IPS-20b (cell line): ENCODE measurements at regions not wholly inside any gene's neighbourhood (a gene's known extent, or its start where the extent isn't known, plus 50 kb on each side); places are given as distances from the start of the nearest gene placed in this dataset.

Source experiments
- H3K27ac ChIP-seq: one replicate; pipeline ENCODE4 v1.5.1; 2013; ENCODE audit warnings: low read length
- H3K27me3 ChIP-seq: 2 replicates; pipeline ENCODE4 v1.6.1; 2013; ENCODE audit warnings: mild to moderate bottlenecking, low read length, inconsistent platforms; ENCODE audit not compliant: insufficient read depth
- H3K36me3 ChIP-seq: 2 replicates; pipeline ENCODE4 v1.6.1; 2013; ENCODE audit warnings: low read depth, mild to moderate bottlenecking, inconsistent platforms, low read length, moderate library complexity; ENCODE audit not compliant: insufficient read depth
- H3K4me1 ChIP-seq: 2 replicates; pipeline ENCODE4 v1.6.1; 2013; ENCODE audit warnings: mild to moderate bottlenecking, control low read depth, inconsistent platforms, low read length, moderate library complexity; ENCODE audit not compliant: insufficient read depth
- H3K4me3 ChIP-seq: 2 replicates; pipeline ENCODE4 v1.5.1; 2013; ENCODE audit warnings: mild to moderate bottlenecking, low read length, inconsistent platforms
- H3K9ac ChIP-seq: 2 replicates; pipeline ENCODE4 v1.6.1; 2013; ENCODE audit warnings: low read depth, mild to moderate bottlenecking, inconsistent platforms, low read length, moderate library complexity
- H3K9me3 ChIP-seq: 2 replicates; pipeline ENCODE4 v1.6.1; 2013; ENCODE audit warnings: mild to moderate bottlenecking, low read depth, low read length, inconsistent platforms; ENCODE audit not compliant: insufficient read depth

- Histone ChIP-seq H3K27ac (no peak overlapping the region), H3K9me3 (peaks cover 6% of the 10 kb centered on the region; the same call in 1 of the 2 replicates), H3K9ac (no peak overlapping the region), H3K36me3 (no peaks in the 10 kb centered on the region), H3K4me3 (no peak overlapping the region), H3K27me3 (no peaks in the 10 kb centered on the region), H3K4me1 (no peaks in the 10 kb centered on the region)
Observed at GRCh38 chr2:21610304-21610703, 486.5 kb downstream of the TDRD15 start.

- Histone ChIP-seq H3K36me3 (no peaks in the 10 kb centered on the region), H3K27ac (no peak overlapping the region), H3K27me3 (no peaks in the 10 kb centered on the region), H3K9ac (no peak overlapping the region), H3K4me3 (no peak overlapping the region), H3K9me3 (peaks cover 4% of the 10 kb centered on the region; the same call in 1 of the 2 replicates), H3K4me1 (no peaks in the 10 kb centered on the region)
Observed at GRCh38 chr2:21617885-21618434, 494.2 kb downstream of the TDRD15 start.

GRCh38 chr2:21620771-21621170, 497.0 kb downstream of the TDRD15 start:
- H3K9me3 ChIP-seq = no peaks in the 10 kb centered on the region
- no peaks in the 10 kb centered on the region for H3K4me1 ChIP-seq
- H3K4me3 ChIP-seq = no peak overlapping the region
- no peak overlapping the region for H3K27ac ChIP-seq
- H3K27me3 ChIP-seq = no peaks in the 10 kb centered on the region
- no peak overlapping the region for H3K9ac ChIP-seq
- H3K36me3 ChIP-seq = no peaks in the 10 kb centered on the region

GRCh38 chr2:21627938-21628337, 504.2 kb downstream of the TDRD15 start:
- Histone ChIP-seq H3K9me3 (no peaks in the 10 kb centered on the region), H3K4me1 (no peaks in the 10 kb centered on the region), H3K9ac (no peak overlapping the region), H3K4me3 (no peak overlapping the region), H3K36me3 (no peaks in the 10 kb centered on the region), H3K27ac (no peak overlapping the region), H3K27me3 (no peaks in the 10 kb centered on the region)

- H3K4me3 ChIP-seq = no peak overlapping the region
- H3K36me3 ChIP-seq = no peaks in the 10 kb centered on the region
- H3K27me3 ChIP-seq = no peaks in the 10 kb centered on the region
- no peak overlapping the region for H3K27ac ChIP-seq
- 0 out of 2 replicates have a peak, but pooled peaks cover 2% of the 10 kb centered on the region for H3K4me1 ChIP-seq
- H3K9me3 ChIP-seq = no peaks in the 10 kb centered on the region
- no peak overlapping the region for H3K9ac ChIP-seq
Observed at GRCh38 chr2:21633015-21633414, 509.2 kb downstream of the TDRD15 start.

GRCh38 chr2:21633466-21633865, 509.7 kb downstream of the TDRD15 start:
- no peaks in the 10 kb centered on the region for H3K9me3 ChIP-seq
- no peak overlapping the region for H3K4me3 ChIP-seq
- H3K27ac ChIP-seq = no peak overlapping the region
- H3K36me3 ChIP-seq = no peaks in the 10 kb centered on the region
- 0 out of 2 replicates have a peak, but pooled peaks cover 2% of the 10 kb centered on the region for H3K4me1 ChIP-seq
- no peak overlapping the region for H3K9ac ChIP-seq
- H3K27me3 ChIP-seq = no peaks in the 10 kb centered on the region

- no peak overlapping the region for H3K9ac ChIP-seq
- H3K36me3 ChIP-seq = no peaks in the 10 kb centered on the region
- no peak overlapping the region for H3K27ac ChIP-seq
- no peak overlapping the region for H3K4me3 ChIP-seq
- 0 out of 2 replicates have a peak, but pooled peaks cover 2% of the 10 kb centered on the region for H3K4me1 ChIP-seq
- no peaks in the 10 kb centered on the region for H3K9me3 ChIP-seq
- H3K27me3 ChIP-seq = no peaks in the 10 kb centered on the region
Observed at GRCh38 chr2:21633911-21634310, 510.1 kb downstream of the TDRD15 start.

- H3K27ac ChIP-seq = no peak overlapping the region
- H3K27me3 ChIP-seq = no peaks in the 10 kb centered on the region
- no peaks in the 10 kb centered on the region for H3K9me3 ChIP-seq
- H3K9ac ChIP-seq = no peak overlapping the region
- H3K36me3 ChIP-seq = no peaks in the 10 kb centered on the region
- no peak overlapping the region for H3K4me3 ChIP-seq
- H3K4me1 ChIP-seq = peaks cover 15% of the 10 kb centered on the region
Observed at GRCh38 chr2:21640046-21640445, 516.3 kb downstream of the TDRD15 start.

- Histone ChIP-seq H3K27me3 (no peaks in the 10 kb centered on the region), H3K27ac (no peak overlapping the region), H3K36me3 (no peaks in the 10 kb centered on the region), H3K4me1 (peaks cover 15% of the 10 kb centered on the region), H3K9ac (no peak overlapping the region), H3K4me3 (peak overlapping the region; percentile 6; the same call in 1 of the 2 replicates), H3K9me3 (no peaks in the 10 kb centered on the region)
Observed at GRCh38 chr2:21642647-21643046, 518.9 kb downstream of the TDRD15 start.

GRCh38 chr2:21643180-21643579, 519.4 kb downstream of the TDRD15 start:
- H3K4me3 ChIP-seq = peak overlapping the region; percentile 6; the same call in 1 of the 2 replicates
- H3K27me3 ChIP-seq = no peaks in the 10 kb centered on the region
- no peak overlapping the region for H3K9ac ChIP-seq
- peaks cover 15% of the 10 kb centered on the region for H3K4me1 ChIP-seq
- no peak overlapping the region for H3K27ac ChIP-seq
- no peaks in the 10 kb centered on the region for H3K9me3 ChIP-seq
- H3K36me3 ChIP-seq = no peaks in the 10 kb centered on the region

- Histone ChIP-seq H3K9ac (no peak overlapping the region), H3K9me3 (no peaks in the 10 kb centered on the region), H3K36me3 (no peaks in the 10 kb centered on the region), H3K27me3 (no peaks in the 10 kb centered on the region), H3K27ac (no peak overlapping the region), H3K4me1 (peaks cover 15% of the 10 kb centered on the region), H3K4me3 (no peak overlapping the region)
Observed at GRCh38 chr2:21644266-21644665, 520.5 kb downstream of the TDRD15 start.

GRCh38 chr2:21646345-21646744, 522.6 kb downstream of the TDRD15 start:
- H3K9ac ChIP-seq = no peak overlapping the region
- H3K27ac ChIP-seq = no peak overlapping the region
- peaks cover 15% of the 10 kb centered on the region for H3K4me1 ChIP-seq
- no peak overlapping the region for H3K4me3 ChIP-seq
- no peaks in the 10 kb centered on the region for H3K27me3 ChIP-seq
- no peaks in the 10 kb centered on the region for H3K36me3 ChIP-seq
- H3K9me3 ChIP-seq = no peaks in the 10 kb centered on the region
